ENCODE measurements at regions not wholly inside any gene's neighbourhood (a gene's known extent, or its start where the extent isn't known, plus 50 kb on each side); places are given as distances from the start of the nearest gene placed in this dataset.

DNA sequence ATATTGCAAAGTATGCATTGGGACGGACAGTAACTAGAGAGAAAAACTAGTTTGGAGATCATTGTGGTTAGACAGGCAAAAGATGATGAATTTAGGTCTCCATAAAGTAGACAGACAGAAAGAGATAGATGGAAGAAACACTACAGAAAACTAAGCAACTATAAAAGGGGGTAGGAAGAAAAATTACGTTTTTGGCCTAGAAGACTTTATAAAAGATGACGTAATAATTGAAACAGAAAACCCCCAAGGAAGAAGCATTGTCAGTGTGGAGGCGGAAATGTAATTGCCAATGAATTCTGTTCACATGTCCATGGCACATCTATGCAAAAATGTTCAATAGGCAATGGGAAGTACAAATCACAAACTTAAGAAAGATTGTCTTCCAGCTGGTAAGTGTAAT, 1211.5 kb upstream of the ZEB2 start:
- DNase-seq (ENCODE audit: low read depth): no peak
- TF ChIP-seq CTCF (IDR thresholded peaks at IDR 0.05; ENCODE audit: low read depth, low read length, missing control alignments): no peak
- no peak overlapping the region for H3K4me3 ChIP-seq (ENCODE audit: low read depth, low read length)

GRCh38 chr2:145729993-145730770, 1210.3 kb upstream of the ZEB2 start:
- no peak overlapping the region for H3K4me3 ChIP-seq (ENCODE audit: low read depth, low read length)
- no peak for TF ChIP-seq CTCF (IDR thresholded peaks at IDR 0.05; ENCODE audit: low read depth, low read length, missing control alignments)
- DNase-seq (ENCODE audit: low read depth): no peak

- TF ChIP-seq CTCF (IDR thresholded peaks at IDR 0.05; ENCODE audit: low read depth, low read length, missing control alignments): no peak
- no peak for DNase-seq (ENCODE audit: low read depth)
- no peak overlapping the region for H3K4me3 ChIP-seq (ENCODE audit: low read depth, low read length)
These were observed 1209.6 kb upstream of the ZEB2 start for GRCh38 chr2:145729481-145729880.

DNA sequence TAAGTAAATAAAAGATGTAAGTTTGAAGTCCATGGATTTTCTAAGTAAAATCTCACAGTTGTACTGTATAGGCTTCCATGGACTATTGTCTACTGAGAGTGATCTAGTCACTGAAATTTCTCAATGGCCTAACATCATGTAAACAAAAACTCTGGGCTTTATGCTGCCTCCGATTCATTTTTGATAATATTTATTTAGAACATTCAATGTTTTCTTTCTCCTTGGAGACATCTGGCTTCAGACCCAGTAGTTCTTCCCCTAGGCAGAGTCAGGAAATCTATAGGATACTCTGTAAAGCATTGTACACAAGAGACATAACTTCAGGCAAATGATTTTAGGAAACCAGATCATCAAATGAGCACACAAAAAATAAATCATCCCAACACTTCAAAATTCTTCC, 1208.6 kb upstream of the ZEB2 start:
- no peak for TF ChIP-seq CTCF (IDR thresholded peaks at IDR 0.05; ENCODE audit: low read depth, low read length, missing control alignments)
- H3K4me3 ChIP-seq (ENCODE audit: low read depth, low read length): no peak overlapping the region
- no peak for DNase-seq (ENCODE audit: low read depth)

DNA sequence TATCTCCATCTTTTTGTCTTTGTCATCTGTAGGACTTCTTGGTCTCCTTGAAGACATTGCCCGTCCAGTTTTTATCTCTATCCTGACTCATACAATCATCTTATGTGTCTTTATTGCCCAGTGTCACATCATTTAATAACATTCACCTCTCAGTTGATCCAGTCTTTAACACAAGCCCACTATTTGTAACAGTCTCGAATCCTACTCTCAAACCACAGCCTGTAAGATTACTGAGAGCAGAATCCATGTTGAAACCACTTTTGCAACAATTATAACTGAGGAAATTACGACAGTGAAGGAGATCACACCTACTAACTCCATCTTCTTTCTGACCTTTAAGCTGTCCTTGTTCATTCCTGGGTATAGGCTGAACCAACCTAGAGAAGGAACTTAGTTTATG, 1206.0 kb upstream of the ZEB2 start:
- H3K4me3 ChIP-seq (ENCODE audit: low read depth, low read length): no peak overlapping the region
- no peak for DNase-seq (ENCODE audit: low read depth)
- no peak for TF ChIP-seq CTCF (IDR thresholded peaks at IDR 0.05; ENCODE audit: low read depth, low read length, missing control alignments)

DNA sequence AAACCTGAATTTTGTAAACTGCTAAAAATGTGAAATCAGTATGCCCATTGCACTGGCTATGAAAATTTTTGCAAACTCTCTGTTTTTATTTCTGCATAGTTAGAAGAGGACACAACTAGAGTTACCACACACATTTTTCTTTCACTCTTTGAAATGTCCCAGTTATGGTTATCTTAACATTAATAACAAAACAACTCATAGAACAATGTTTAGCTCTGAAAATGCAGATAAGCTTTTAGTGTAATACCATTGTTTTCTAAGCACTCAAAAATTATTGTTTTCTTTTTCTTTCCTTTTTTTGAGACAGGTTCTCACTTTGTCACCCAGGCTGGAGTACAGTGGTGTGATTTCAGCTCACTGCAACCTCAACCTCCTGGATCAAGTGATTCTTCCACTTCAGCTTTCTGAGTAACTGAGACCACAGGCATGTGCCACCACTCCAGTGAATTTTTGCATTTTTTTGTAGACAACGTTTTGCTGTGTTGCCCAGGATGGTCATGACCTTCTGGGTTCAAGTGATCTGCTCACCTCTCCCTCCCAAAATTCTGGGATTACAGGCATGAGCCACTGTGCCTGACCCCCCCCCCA, 1204.5 kb upstream of the ZEB2 start:
- TF ChIP-seq CTCF (IDR thresholded peaks at IDR 0.05; ENCODE audit: low read depth, low read length, missing control alignments): no peak
- H3K4me3 ChIP-seq (ENCODE audit: low read depth, low read length): no peak overlapping the region
- no peak for DNase-seq (ENCODE audit: low read depth)

DNA sequence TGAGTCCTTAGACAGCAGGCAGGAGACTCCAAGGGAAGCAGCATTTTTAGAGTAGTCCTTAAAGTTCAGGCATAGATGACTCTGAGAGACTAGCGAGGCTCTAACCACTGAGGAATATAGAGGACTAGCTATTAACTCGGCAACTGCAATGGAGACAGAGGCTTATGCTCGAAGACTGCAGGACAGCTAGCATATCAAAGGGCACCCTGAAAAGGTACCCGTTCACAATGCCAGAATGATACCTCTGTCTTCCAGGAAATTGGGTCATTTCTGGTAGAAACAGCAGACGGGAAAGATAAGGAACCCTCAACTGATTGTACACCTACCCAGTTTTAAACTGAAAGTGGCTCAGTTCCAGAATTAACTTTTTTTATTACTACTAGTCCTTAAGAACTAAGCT, 1204.0 kb upstream of the ZEB2 start:
- DNase-seq (ENCODE audit: low read depth): no peak
- no peak for TF ChIP-seq CTCF (IDR thresholded peaks at IDR 0.05; ENCODE audit: low read depth, low read length, missing control alignments)
- no peak overlapping the region for H3K4me3 ChIP-seq (ENCODE audit: low read depth, low read length)

All from GM12864 (cell line).